ENCODE measurements at regions not wholly inside any gene's neighbourhood (a gene's known extent, or its start where the extent isn't known, plus 50 kb on each side); places are given as distances from the start of the nearest gene placed in this dataset.

GRCh38 chr5:74138721-74139120, 501.8 kb downstream of the ENC1 start:
- Mint-ChIP-seq H3K27me3 (peaks cover 0 to 12% of the 10 kb centered on the region in 2 donors), H3K4me1 (no peaks in the 10 kb centered on the region), H3K9me3 (peaks cover 0 to 3% (median 0%) of the 10 kb centered on the region in 8 donors), H3K36me3 (no peaks in the 10 kb centered on the region), H3K4me3 (no peak overlapping the region), H3K27ac (no peak overlapping the region)
- Histone ChIP-seq H3K4me3 (ENCODE audit: low read length in 2 of 2) (no peak overlapping the region), H3K27me3 (ENCODE audit: insufficient read depth, low read length) (no peaks in the 10 kb centered on the region), H3K36me3 (ENCODE audit: insufficient read depth, low read length) (no peaks in the 10 kb centered on the region), H3K27ac (ENCODE audit: low read depth, low read length) (no peak overlapping the region), H3K4me1 (ENCODE audit: insufficient read depth, low read length) (no peaks in the 10 kb centered on the region), H3K9me3 (ENCODE audit: control insufficient read depth in 1 of 2, low read length in 2 of 2) (no peaks in the 10 kb centered on the region)
- CTCF ChIA-PET (ENCODE audit: partially characterized antibody) = no interaction called here
- intact Hi-C loops (cut with micrococcal nuclease) = no loop called here
- DNase-seq = no peak
- POLR2A ChIA-PET (ENCODE audit: partially characterized antibody) = no interaction called here

- no peaks in the 10 kb centered on the region for H3K9me3 Mint-ChIP-seq
- H3K36me3 Mint-ChIP-seq = no peaks in the 10 kb centered on the region
- CTCF ChIA-PET (ENCODE audit: partially characterized antibody) = no interaction called here
- no peaks in the 10 kb centered on the region for H3K4me1 Mint-ChIP-seq
- H3K27me3 Mint-ChIP-seq = peaks cover 0 to 9% of the 10 kb centered on the region in 2 donors
- Histone ChIP-seq H3K27me3 (ENCODE audit: insufficient read depth, low read length) (no peaks in the 10 kb centered on the region), H3K4me1 (ENCODE audit: insufficient read depth, low read length) (no peaks in the 10 kb centered on the region), H3K4me3 (ENCODE audit: low read length in 2 of 2) (no peak overlapping the region), H3K9me3 (ENCODE audit: control insufficient read depth in 1 of 2, low read length in 2 of 2) (no peaks in the 10 kb centered on the region), H3K36me3 (ENCODE audit: insufficient read depth, low read length) (no peaks in the 10 kb centered on the region), H3K27ac (ENCODE audit: low read depth, low read length) (no peak overlapping the region)
- DNase-seq = no peak
- H3K27ac Mint-ChIP-seq = no peak overlapping the region
- no peak overlapping the region for H3K4me3 Mint-ChIP-seq
- intact Hi-C loops (cut with micrococcal nuclease) = no loop called here
- POLR2A ChIA-PET (ENCODE audit: partially characterized antibody) = no interaction called here
Observed at GRCh38 chr5:74136276-74136825, 504.2 kb downstream of the ENC1 start.

- no peak overlapping the region for H3K27ac ChIP-seq (ENCODE audit: low read depth, low read length)
- DNase-seq = no peak
- Mint-ChIP-seq H3K27me3 (peaks cover 0 to 12% of the 10 kb centered on the region in 2 donors), H3K27ac (no peak overlapping the region), H3K4me1 (no peaks in the 10 kb centered on the region), H3K4me3 (no peak overlapping the region), H3K36me3 (no peaks in the 10 kb centered on the region), H3K9me3 (no peaks in the 10 kb centered on the region)
- H3K9me3 ChIP-seq (ENCODE audit: control insufficient read depth in 1 of 2, low read length in 2 of 2) = no peaks in the 10 kb centered on the region
- no peaks in the 10 kb centered on the region for H3K36me3 ChIP-seq (ENCODE audit: insufficient read depth, low read length)
- intact Hi-C loops (cut with micrococcal nuclease) = no loop called here
- POLR2A ChIA-PET (ENCODE audit: partially characterized antibody) = no interaction called here
- no peak overlapping the region for H3K4me3 ChIP-seq (ENCODE audit: low read length in 2 of 2)
- no peaks in the 10 kb centered on the region for H3K4me1 ChIP-seq (ENCODE audit: insufficient read depth, low read length)
- H3K27me3 ChIP-seq (ENCODE audit: insufficient read depth, low read length) = no peaks in the 10 kb centered on the region
- CTCF ChIA-PET (ENCODE audit: partially characterized antibody) = no interaction called here
Observed at GRCh38 chr5:74135033-74135432, 505.5 kb downstream of the ENC1 start.

- Mint-ChIP-seq H3K36me3 (no peaks in the 10 kb centered on the region), H3K27ac (no peak overlapping the region), H3K4me1 (no peaks in the 10 kb centered on the region), H3K4me3 (no peak overlapping the region), H3K9me3 (no peaks in the 10 kb centered on the region), H3K27me3 (peaks cover 3 to 14% of the 10 kb centered on the region in 2 donors)
- no peak for DNase-seq
- Histone ChIP-seq H3K36me3 (ENCODE audit: insufficient read depth, low read length) (no peaks in the 10 kb centered on the region), H3K27ac (ENCODE audit: low read depth, low read length) (no peak overlapping the region), H3K4me1 (ENCODE audit: insufficient read depth, low read length) (no peaks in the 10 kb centered on the region), H3K27me3 (ENCODE audit: insufficient read depth, low read length) (no peaks in the 10 kb centered on the region), H3K4me3 (ENCODE audit: low read length in 2 of 2) (no peak overlapping the region), H3K9me3 (ENCODE audit: control insufficient read depth in 1 of 2, low read length in 2 of 2) (no peaks in the 10 kb centered on the region)
- CTCF ChIA-PET (ENCODE audit: partially characterized antibody) = no interaction called here
- intact Hi-C loops (cut with micrococcal nuclease) = no loop called here
- POLR2A ChIA-PET (ENCODE audit: partially characterized antibody) = no interaction called here
Observed at GRCh38 chr5:74132485-74132884, 506.5 kb downstream of the ARHGEF28 start.

- Histone ChIP-seq H3K27ac (ENCODE audit: low read depth, low read length) (no peak overlapping the region), H3K36me3 (ENCODE audit: insufficient read depth, low read length) (no peaks in the 10 kb centered on the region), H3K4me3 (ENCODE audit: low read length in 2 of 2) (no peak overlapping the region), H3K9me3 (ENCODE audit: control insufficient read depth in 1 of 2, low read length in 2 of 2) (no peaks in the 10 kb centered on the region), H3K27me3 (ENCODE audit: insufficient read depth, low read length) (no peaks in the 10 kb centered on the region), H3K4me1 (ENCODE audit: insufficient read depth, low read length) (no peaks in the 10 kb centered on the region)
- no peak for DNase-seq
- Mint-ChIP-seq H3K4me3 (no peak overlapping the region), H3K36me3 (no peaks in the 10 kb centered on the region), H3K27me3 (peaks cover 6 to 13% of the 10 kb centered on the region in 2 donors), H3K27ac (no peak overlapping the region), H3K4me1 (no peaks in the 10 kb centered on the region), H3K9me3 (no peaks in the 10 kb centered on the region)
- ChIA-PET CTCF (ENCODE audit: partially characterized antibody) (interaction anchor here (1.1 kb wide), 1 partner anchor 64 kb away, joined by 3 read pairs; no protein-coding TSS in a partner anchor), POLR2A (ENCODE audit: partially characterized antibody) (no interaction called here)
- intact Hi-C loops (cut with micrococcal nuclease) = no loop called here
Observed at GRCh38 chr5:74131250-74131649, 505.3 kb downstream of the ARHGEF28 start.

- Mint-ChIP-seq H3K36me3 (no peaks in the 10 kb centered on the region), H3K27me3 (peaks cover 5 to 6% of the 10 kb centered on the region in 2 donors), H3K4me1 (no peaks in the 10 kb centered on the region), H3K4me3 (no peak overlapping the region), H3K27ac (no peak overlapping the region), H3K9me3 (no peaks in the 10 kb centered on the region)
- no peak overlapping the region for H3K4me3 ChIP-seq (ENCODE audit: low read length in 2 of 2)
- no peaks in the 10 kb centered on the region for H3K36me3 ChIP-seq (ENCODE audit: insufficient read depth, low read length)
- intact Hi-C loops (cut with micrococcal nuclease) = no loop called here
- H3K4me1 ChIP-seq (ENCODE audit: insufficient read depth, low read length) = no peaks in the 10 kb centered on the region
- ChIA-PET CTCF (ENCODE audit: partially characterized antibody) (no interaction called here), POLR2A (ENCODE audit: partially characterized antibody) (no interaction called here)
- H3K9me3 ChIP-seq (ENCODE audit: control insufficient read depth in 1 of 2, low read length in 2 of 2) = no peaks in the 10 kb centered on the region
- H3K27ac ChIP-seq (ENCODE audit: low read depth, low read length) = no peak overlapping the region
- DNase-seq = no peak
- H3K27me3 ChIP-seq (ENCODE audit: insufficient read depth, low read length) = no peaks in the 10 kb centered on the region
Observed at GRCh38 chr5:74130155-74130897, 504.3 kb downstream of the ARHGEF28 start.

- peaks cover 5 to 6% of the 10 kb centered on the region in 2 donors for H3K27me3 Mint-ChIP-seq
- Histone ChIP-seq H3K4me1 (ENCODE audit: insufficient read depth, low read length) (no peaks in the 10 kb centered on the region), H3K27me3 (ENCODE audit: insufficient read depth, low read length) (no peaks in the 10 kb centered on the region), H3K9me3 (ENCODE audit: control insufficient read depth in 1 of 2, low read length in 2 of 2) (no peaks in the 10 kb centered on the region), H3K36me3 (ENCODE audit: insufficient read depth, low read length) (no peaks in the 10 kb centered on the region), H3K4me3 (ENCODE audit: low read length in 2 of 2) (no peak overlapping the region), H3K27ac (ENCODE audit: low read depth, low read length) (no peak overlapping the region)
- H3K4me1 Mint-ChIP-seq = no peaks in the 10 kb centered on the region
- DNase-seq = no peak
- H3K9me3 Mint-ChIP-seq = no peaks in the 10 kb centered on the region
- no peaks in the 10 kb centered on the region for H3K36me3 Mint-ChIP-seq
- no peak overlapping the region for H3K4me3 Mint-ChIP-seq
- ChIA-PET CTCF (ENCODE audit: partially characterized antibody) (no interaction called here), POLR2A (ENCODE audit: partially characterized antibody) (no interaction called here)
- H3K27ac Mint-ChIP-seq = no peak overlapping the region
- intact Hi-C loops (cut with micrococcal nuclease) = no loop called here
Observed at GRCh38 chr5:74127381-74128320, 501.7 kb downstream of the ARHGEF28 start.

All from CD4-positive, alpha-beta memory T cell (primary cell).